SH-SY5Y (cell line): ENCODE measurements at regions not wholly inside any gene's neighbourhood (a gene's known extent, or its start where the extent isn't known, plus 50 kb on each side); places are given as distances from the start of the nearest gene placed in this dataset.

Experiments used
- GATA2 ChIP-seq: IDR thresholded peaks from 2 replicates; pipeline ENCODE4 v1.6.1; 2011; ENCODE audit warnings: mild to moderate bottlenecking, low read depth, low read length
- GATA3 ChIP-seq: IDR thresholded peaks from 2 replicates; pipeline ENCODE4 v1.6.1; 2011; ENCODE audit warnings: low read depth, mild to moderate bottlenecking, low read length, moderate library complexity

DNA sequence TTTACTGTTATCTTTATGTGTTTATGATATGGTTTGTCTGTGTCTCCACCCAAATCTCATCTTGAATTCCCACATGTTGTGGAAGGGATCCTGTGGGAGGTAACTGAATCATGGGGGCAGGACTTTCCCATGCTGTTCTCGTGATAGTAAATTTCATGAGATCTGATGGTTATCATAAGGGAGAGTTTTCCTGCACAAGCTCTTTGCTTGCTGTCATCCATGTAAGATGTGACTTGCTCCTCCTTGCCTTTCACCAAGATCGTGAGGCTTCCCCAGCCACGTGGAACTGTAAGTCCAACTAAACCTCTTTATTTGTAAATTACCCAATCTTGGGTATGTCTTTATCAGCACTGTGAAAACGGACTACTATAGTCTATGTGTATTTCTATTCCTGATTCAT lies 539.0 kb downstream of the ARL4A start:
- TF ChIP-seq GATA2, result no peak
- no peak for TF ChIP-seq GATA3

GRCh38 chr7:13231216-13231615 lies 543.8 kb downstream of the ARL4A start:
- TF ChIP-seq GATA2 (no peak), GATA3 (no peak)

GRCh38 chr7:13235436-13235835 lies 548.0 kb downstream of the ARL4A start:
- TF ChIP-seq GATA2 (no peak), GATA3 (no peak)

- TF ChIP-seq GATA2, result no peak
- no peak for TF ChIP-seq GATA3
Measured at GRCh38 chr7:13236026-13236425, 548.6 kb downstream of the ARL4A start.

GRCh38 chr7:13240349-13240748 lies 552.9 kb downstream of the ARL4A start:
- TF ChIP-seq GATA2 (no peak), GATA3 (no peak)

DNA sequence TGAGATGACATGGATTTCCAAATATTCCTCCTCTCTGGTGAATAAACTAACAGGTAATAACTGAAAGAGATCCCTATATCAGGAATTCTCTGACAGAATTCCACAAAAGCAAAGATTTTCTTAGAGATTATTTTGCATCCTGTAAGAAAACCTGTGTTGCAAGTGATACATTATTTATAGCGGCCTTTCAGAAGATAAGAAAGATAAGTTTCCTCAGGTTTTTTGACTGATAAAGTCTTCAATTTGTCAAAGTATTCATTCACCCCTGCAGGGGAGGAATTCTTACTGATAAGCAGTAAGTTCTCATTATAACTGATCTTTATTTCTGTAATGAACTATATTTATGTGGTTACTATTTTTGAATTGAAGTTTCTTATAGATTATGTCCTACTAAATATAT lies 554.0 kb downstream of the ARL4A start:
- TF ChIP-seq GATA3, result no peak
- TF ChIP-seq GATA2, result no peak

- no peak for TF ChIP-seq GATA2
- no peak for TF ChIP-seq GATA3
Measured at GRCh38 chr7:13257661-13258060, 570.2 kb downstream of the ARL4A start.

DNA sequence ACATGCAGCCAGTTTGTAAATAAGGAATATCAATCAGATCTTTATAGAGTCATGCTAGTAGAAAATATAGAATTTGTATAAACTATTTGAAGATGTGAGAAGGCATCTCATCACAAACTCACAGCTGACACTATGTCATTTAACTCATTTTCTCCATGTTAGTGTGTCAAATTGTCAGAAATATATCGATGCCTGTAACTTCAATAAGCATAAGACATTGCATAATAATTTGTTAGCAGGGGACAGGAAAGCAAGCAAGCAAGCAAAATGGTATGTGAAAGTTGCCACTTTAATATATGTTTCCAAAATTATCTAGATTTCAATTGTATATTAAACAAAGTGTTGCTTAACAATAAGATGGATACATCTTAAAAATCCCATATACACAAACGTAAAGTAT lies 571.0 kb downstream of the ARL4A start:
- no peak for TF ChIP-seq GATA2
- no peak for TF ChIP-seq GATA3

GRCh38 chr7:13259930-13260329 lies 572.5 kb downstream of the ARL4A start:
- TF ChIP-seq GATA2 (no peak), GATA3 (no peak)

- TF ChIP-seq GATA3, result no peak
Measured at GRCh38 chr7:13262929-13263530, 575.6 kb downstream of the ARL4A start.

DNA sequence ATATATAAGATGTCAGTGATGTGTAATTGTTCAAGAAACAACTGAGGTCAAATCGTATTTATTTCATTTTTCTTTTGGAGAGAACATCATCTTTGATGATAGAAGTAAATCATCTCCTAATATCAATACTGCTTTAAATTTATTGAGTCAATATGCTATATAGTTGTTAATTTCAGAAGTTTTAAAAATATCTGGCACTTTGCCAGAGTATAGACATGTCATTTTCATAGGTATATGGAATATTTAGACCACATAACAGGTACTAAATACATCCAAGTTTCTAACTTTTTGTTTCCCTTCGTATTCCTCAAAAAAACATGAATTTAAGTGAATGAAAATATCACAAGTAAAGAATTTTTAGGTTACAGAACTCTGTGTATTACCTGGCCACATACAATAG lies 577.8 kb downstream of the ARL4A start:
- TF ChIP-seq GATA2, result no peak
- TF ChIP-seq GATA3, result no peak

DNA sequence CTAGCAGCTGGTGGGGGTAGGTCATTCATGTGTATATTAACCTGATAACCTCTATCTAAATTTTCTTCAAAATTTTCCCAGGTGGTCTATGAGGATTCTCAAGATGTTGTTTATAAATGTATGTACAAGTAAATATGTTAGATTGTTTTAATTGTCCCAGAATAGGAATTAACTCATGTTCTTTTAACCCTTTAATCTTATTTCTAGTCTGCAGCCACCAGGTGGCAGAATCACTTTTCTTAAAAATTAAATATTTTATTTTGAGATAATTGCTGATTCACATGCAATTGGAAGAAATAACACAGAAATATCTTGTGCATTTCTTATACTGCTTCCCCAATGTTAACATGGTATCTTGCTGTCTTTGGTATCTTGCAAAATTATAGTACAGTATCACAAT lies 589.5 kb downstream of the ARL4A start:
- TF ChIP-seq GATA3, result no peak
- TF ChIP-seq GATA2, result no peak

GRCh38 chr7:13278020-13278419 lies 590.6 kb downstream of the ARL4A start:
- TF ChIP-seq GATA2, result no peak
- TF ChIP-seq GATA3, result no peak

DNA sequence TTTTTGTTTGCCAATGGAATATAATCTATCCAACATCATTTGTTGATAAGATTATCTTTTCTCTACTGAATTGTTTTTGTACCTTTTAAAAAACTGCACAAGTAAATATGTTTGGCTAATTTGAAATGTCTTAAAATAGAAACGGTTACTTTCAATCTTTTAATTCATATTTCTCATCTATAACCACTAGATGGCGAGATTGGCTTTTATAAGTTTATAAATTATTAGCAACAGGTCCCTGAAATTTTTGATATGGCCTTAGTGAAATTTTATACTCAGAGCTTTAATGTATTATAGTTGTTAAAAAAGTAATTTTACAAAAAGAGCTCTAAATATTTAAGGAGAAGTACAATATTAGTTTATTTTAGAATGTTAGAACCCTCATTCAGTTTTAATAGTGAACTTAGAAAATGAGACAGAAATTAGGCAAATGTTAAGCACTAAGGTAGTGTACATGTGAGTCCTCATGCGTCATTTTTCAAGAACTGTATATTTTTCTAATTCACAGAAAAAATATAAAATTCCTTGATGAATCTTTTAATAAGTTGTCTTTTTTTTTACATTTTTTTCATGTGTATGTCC lies 592.5 kb downstream of the ARL4A start:
- TF ChIP-seq GATA2 (no peak), GATA3 (no peak)

DNA sequence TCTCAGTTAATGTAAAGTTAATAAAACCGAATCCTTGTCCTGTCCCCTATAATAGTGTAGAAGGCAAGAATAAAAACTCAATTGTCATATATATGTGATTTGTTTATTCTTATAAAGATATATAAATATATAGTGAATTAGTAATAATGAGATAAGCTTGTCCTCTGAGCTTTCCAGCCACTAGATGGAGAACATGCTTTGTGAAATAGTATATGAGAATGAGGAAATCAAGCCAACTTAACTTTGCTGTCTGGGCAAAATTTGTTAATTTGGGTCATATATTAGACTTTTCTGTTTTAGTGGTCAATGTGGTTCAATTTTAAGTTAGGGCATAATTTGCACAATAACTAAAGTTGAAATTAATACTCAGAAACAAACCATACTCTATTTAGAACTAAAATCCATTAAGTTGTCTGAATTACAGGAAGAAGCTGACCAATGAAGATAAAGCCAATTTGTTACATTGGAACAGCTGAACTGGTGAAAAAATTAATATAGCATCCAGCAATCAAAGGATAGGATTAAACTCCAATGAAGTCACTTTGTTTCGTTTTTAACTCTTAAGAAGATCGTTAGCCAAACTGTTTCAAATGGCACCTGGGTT lies 595.0 kb downstream of the ARL4A start:
- TF ChIP-seq GATA2 (no peak), GATA3 (no peak)

DNA sequence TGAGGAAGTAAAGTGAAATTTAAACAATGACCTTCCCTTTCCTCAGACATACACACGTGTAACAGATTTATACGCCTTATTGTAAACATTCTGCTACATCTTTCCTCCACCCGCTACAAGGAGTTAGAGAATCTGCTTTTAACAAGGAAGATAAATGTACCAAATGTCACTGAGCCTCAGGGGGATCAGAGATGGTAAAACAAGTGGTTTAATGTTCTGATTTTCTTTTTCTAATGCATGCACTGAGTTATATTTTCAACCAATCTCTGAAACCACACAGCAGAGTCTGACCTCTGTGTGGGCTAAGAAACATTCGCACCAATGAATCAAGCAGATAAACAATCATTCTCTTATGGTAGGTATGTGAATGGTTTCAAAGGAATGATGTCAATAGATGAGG lies 599.5 kb downstream of the ARL4A start:
- TF ChIP-seq GATA2, result no peak
- no peak for TF ChIP-seq GATA3

GRCh38 chr7:13288516-13288915 lies 601.1 kb downstream of the ARL4A start:
- no peak for TF ChIP-seq GATA2
- no peak for TF ChIP-seq GATA3

DNA sequence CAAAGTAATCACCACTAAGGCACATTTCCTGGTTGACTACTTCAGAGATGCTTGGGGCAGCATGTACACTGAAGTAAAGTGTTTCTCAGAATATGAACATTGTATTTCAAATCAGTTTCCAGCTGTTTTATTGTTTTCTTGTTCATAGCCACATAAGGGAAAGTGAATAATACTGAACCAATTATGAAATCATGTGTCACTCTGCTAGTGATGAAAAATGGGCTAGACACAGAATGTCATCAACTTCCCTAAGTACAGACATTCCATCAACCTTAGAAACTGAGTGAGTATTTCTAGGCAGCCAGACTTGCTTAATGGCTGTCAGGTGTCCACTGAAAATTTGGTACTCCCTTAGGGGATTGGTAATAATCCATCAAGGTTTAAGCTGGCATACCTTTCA lies 603.5 kb downstream of the ARL4A start:
- TF ChIP-seq GATA2 (no peak), GATA3 (no peak)
